Activated naive CD4-positive, alpha-beta T cell (primary cell): ENCODE measurements at regions not wholly inside any gene's neighbourhood (a gene's known extent, or its start where the extent isn't known, plus 50 kb on each side); places are given as distances from the start of the nearest gene placed in this dataset.

Source experiments
- DNase-seq, 4 experiments: peaks; one replicate each; lab custom pipeline; 2025; lab: John Stamatoyannopoulos, UW

- DNase-seq, result no peak
These were observed 50.8 kb upstream of the CREB5 start for GRCh38 chr7:28361551-28361950.

- no peak for DNase-seq
These were observed 50.1 kb upstream of the CREB5 start for GRCh38 chr7:28362182-28362581.
